ENCODE measurements at regions not wholly inside any gene's neighbourhood (a gene's known extent, or its start where the extent isn't known, plus 50 kb on each side); places are given as distances from the start of the nearest gene placed in this dataset.

DNA sequence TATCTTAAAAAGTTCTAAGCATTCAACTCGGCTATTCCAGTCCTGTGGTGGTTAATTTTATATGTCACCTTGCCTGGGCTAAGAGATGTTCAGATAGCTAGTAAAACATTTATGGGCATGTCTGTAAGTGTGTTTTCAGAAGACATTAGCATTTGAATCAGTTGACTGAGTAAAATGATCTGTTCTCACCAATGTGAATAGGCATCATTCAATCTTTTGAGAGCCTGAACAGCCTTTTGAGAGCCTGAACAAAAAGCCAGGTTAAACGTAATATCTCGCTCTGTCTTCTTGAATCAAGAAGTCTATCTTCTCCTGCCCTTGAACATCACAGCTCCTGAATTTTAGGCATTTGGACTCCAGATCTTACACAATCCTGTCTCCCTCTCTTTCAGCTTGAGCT, 1266.1 kb downstream of the LRFN5 start:
- peak; percentile 13 for DNase-seq
- WGBS (ENCODE audit: extremely low coverage, insufficient coverage, low lambda C conversion rate): no CpG with 5 or more reads among the region's 3 CpGs
- Histone ChIP-seq H3K18ac (ENCODE audit: low read length) (no peak overlapping the region), H3K23ac (ENCODE audit: low read length) (no peak overlapping the region), H3K9ac (ENCODE audit: low read length) (no peak overlapping the region), H4K8ac (ENCODE audit: low read depth, low read length) (no peak overlapping the region), H2AK5ac (ENCODE audit: low read length) (no peak overlapping the region), H3K36me3 (ENCODE audit: control insufficient read depth, insufficient read depth, low read length) (no peaks in the 10 kb centered on the region), H3K4me2 (ENCODE audit: low read length) (no peak overlapping the region), H2BK120ac (ENCODE audit: low read depth, low read length) (no peak overlapping the region), H3K4ac (ENCODE audit: low read depth, low read length) (no peak overlapping the region), H3K27ac (ENCODE audit: low read depth, low read length) (no peak overlapping the region), H2BK5ac (ENCODE audit: low read length) (no peak overlapping the region), H3K4me1 (ENCODE audit: control insufficient read depth, low read depth, low read length) (no peaks in the 10 kb centered on the region), H4K5ac (ENCODE audit: low read length) (no peak overlapping the region), H3K56ac (ENCODE audit: low read length) (no peak overlapping the region), H3K27me3 (ENCODE audit: insufficient read depth, low read length, poor library complexity) (no peaks in the 10 kb centered on the region), H3K79me2 (ENCODE audit: control insufficient read depth, insufficient read depth, low read length) (no peaks in the 10 kb centered on the region), H3K79me1 (ENCODE audit: low read length) (no peaks in the 10 kb centered on the region), H2BK15ac (replicated peaks; ENCODE audit: low read depth) (no peak overlapping the region), H3K4me3 (ENCODE audit: low read length) (no peak overlapping the region)

GRCh38 chr14:42869681-42870080, 1263.0 kb downstream of the LRFN5 start:
- H4K5ac ChIP-seq (ENCODE audit: low read length): no peak overlapping the region
- no peaks in the 10 kb centered on the region for H3K27me3 ChIP-seq (ENCODE audit: insufficient read depth, low read length, poor library complexity)
- no peaks in the 10 kb centered on the region for H3K36me3 ChIP-seq (ENCODE audit: control insufficient read depth, insufficient read depth, low read length)
- no peak overlapping the region for H3K9ac ChIP-seq (ENCODE audit: low read length)
- H3K23ac ChIP-seq (ENCODE audit: low read length): no peak overlapping the region
- no peak overlapping the region for H2AK5ac ChIP-seq (ENCODE audit: low read length)
- H3K4me2 ChIP-seq (ENCODE audit: low read length): no peak overlapping the region
- no peak overlapping the region for H3K4ac ChIP-seq (ENCODE audit: low read depth, low read length)
- WGBS (ENCODE audit: extremely low coverage, insufficient coverage, low lambda C conversion rate): no CpG with 5 or more reads among the region's 1 CpG
- H3K4me3 ChIP-seq (ENCODE audit: low read length): no peak overlapping the region
- H3K4me1 ChIP-seq (ENCODE audit: control insufficient read depth, low read depth, low read length): no peaks in the 10 kb centered on the region
- H3K79me1 ChIP-seq (ENCODE audit: low read length): no peaks in the 10 kb centered on the region
- H3K18ac ChIP-seq (ENCODE audit: low read length): no peak overlapping the region
- H3K56ac ChIP-seq (ENCODE audit: low read length): no peak overlapping the region
- no peak overlapping the region for H3K27ac ChIP-seq (ENCODE audit: low read depth, low read length)
- H4K8ac ChIP-seq (ENCODE audit: low read depth, low read length): no peak overlapping the region
- no peak overlapping the region for H2BK120ac ChIP-seq (ENCODE audit: low read depth, low read length)
- no peaks in the 10 kb centered on the region for H3K79me2 ChIP-seq (ENCODE audit: control insufficient read depth, insufficient read depth, low read length)
- DNase-seq: no peak
- no peak overlapping the region for H2BK5ac ChIP-seq (ENCODE audit: low read length)
- H2BK15ac ChIP-seq (replicated peaks; ENCODE audit: low read depth): no peak overlapping the region

DNA sequence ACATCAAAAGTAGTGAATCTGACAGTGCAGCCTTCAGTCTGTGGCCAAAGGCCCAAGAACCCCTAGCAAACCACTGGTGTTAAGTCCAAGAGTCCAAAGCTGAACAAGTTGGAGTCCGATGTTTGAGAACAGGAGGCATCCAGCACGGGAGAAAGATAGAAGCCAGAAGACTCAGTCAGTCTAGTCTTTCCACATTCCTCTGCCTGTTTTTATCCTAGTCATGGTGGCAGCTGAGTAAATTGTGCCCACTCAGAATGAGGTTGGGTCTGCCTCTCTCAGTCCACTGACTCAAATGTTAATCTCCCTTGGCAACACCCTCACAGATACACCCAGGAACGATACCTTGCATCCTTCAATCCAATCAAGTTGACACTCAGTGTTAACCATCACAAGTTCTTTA, 1255.4 kb downstream of the LRFN5 start:
- Histone ChIP-seq H3K4me2 (ENCODE audit: low read length) (no peak overlapping the region), H3K27me3 (ENCODE audit: insufficient read depth, low read length, poor library complexity) (no peaks in the 10 kb centered on the region), H3K23ac (ENCODE audit: low read length) (no peak overlapping the region), H3K4ac (ENCODE audit: low read depth, low read length) (no peak overlapping the region), H4K8ac (ENCODE audit: low read depth, low read length) (no peak overlapping the region), H3K9ac (ENCODE audit: low read length) (no peak overlapping the region), H3K4me3 (ENCODE audit: low read length) (no peak overlapping the region), H3K27ac (ENCODE audit: low read depth, low read length) (no peak overlapping the region), H3K79me2 (ENCODE audit: control insufficient read depth, insufficient read depth, low read length) (no peaks in the 10 kb centered on the region), H4K5ac (ENCODE audit: low read length) (no peak overlapping the region), H2BK15ac (replicated peaks; ENCODE audit: low read depth) (no peak overlapping the region), H2BK120ac (ENCODE audit: low read depth, low read length) (no peak overlapping the region), H3K18ac (ENCODE audit: low read length) (no peak overlapping the region), H3K36me3 (ENCODE audit: control insufficient read depth, insufficient read depth, low read length) (no peaks in the 10 kb centered on the region), H3K79me1 (ENCODE audit: low read length) (no peaks in the 10 kb centered on the region), H2BK5ac (ENCODE audit: low read length) (no peak overlapping the region), H3K4me1 (ENCODE audit: control insufficient read depth, low read depth, low read length) (no peaks in the 10 kb centered on the region), H2AK5ac (ENCODE audit: low read length) (no peak overlapping the region), H3K56ac (ENCODE audit: low read length) (no peak overlapping the region)
- peak; percentile 18 for DNase-seq
- WGBS (ENCODE audit: extremely low coverage, insufficient coverage, low lambda C conversion rate): no CpG with 5 or more reads among the region's 3 CpGs

DNA sequence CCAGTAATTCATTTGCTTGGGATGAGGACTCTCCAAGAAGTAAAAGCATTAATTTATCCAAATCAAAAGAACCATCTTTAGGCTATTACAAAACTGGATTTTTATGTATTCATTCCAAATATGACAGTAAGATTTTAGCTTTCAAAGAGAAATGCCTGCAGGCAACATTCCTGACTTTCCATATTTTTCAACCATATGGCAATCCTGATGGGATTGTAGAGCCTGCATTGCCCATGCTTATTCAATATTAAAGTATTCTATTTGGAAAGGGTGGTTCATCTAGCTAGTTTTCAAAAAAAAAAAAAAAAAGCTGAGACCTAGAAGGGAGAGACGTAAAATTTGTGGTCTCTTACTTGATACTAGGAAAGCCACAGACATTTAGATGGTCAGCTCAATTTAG, 1253.7 kb downstream of the LRFN5 start:
- H2BK5ac ChIP-seq (ENCODE audit: low read length): no peak overlapping the region
- no peaks in the 10 kb centered on the region for H3K36me3 ChIP-seq (ENCODE audit: control insufficient read depth, insufficient read depth, low read length)
- no CpG with 5 or more reads among the region's 1 CpG for WGBS (ENCODE audit: extremely low coverage, insufficient coverage, low lambda C conversion rate)
- H3K79me1 ChIP-seq (ENCODE audit: low read length): no peaks in the 10 kb centered on the region
- H3K4me3 ChIP-seq (ENCODE audit: low read length): no peak overlapping the region
- H3K18ac ChIP-seq (ENCODE audit: low read length): no peak overlapping the region
- H3K27ac ChIP-seq (ENCODE audit: low read depth, low read length): no peak overlapping the region
- no peak overlapping the region for H4K8ac ChIP-seq (ENCODE audit: low read depth, low read length)
- H3K4me1 ChIP-seq (ENCODE audit: control insufficient read depth, low read depth, low read length): no peaks in the 10 kb centered on the region
- no peak overlapping the region for H3K4me2 ChIP-seq (ENCODE audit: low read length)
- no peak overlapping the region for H3K56ac ChIP-seq (ENCODE audit: low read length)
- H3K4ac ChIP-seq (ENCODE audit: low read depth, low read length): no peak overlapping the region
- no peaks in the 10 kb centered on the region for H3K79me2 ChIP-seq (ENCODE audit: control insufficient read depth, insufficient read depth, low read length)
- no peak overlapping the region for H3K9ac ChIP-seq (ENCODE audit: low read length)
- no peak for DNase-seq
- H2BK120ac ChIP-seq (ENCODE audit: low read depth, low read length): no peak overlapping the region
- H2BK15ac ChIP-seq (replicated peaks; ENCODE audit: low read depth): no peak overlapping the region
- no peak overlapping the region for H4K5ac ChIP-seq (ENCODE audit: low read length)
- H3K27me3 ChIP-seq (ENCODE audit: insufficient read depth, low read length, poor library complexity): no peaks in the 10 kb centered on the region
- no peak overlapping the region for H3K23ac ChIP-seq (ENCODE audit: low read length)
- no peak overlapping the region for H2AK5ac ChIP-seq (ENCODE audit: low read length)

GRCh38 chr14:42856106-42856505, 1249.4 kb downstream of the LRFN5 start:
- H2BK15ac ChIP-seq (replicated peaks; ENCODE audit: low read depth): no peak overlapping the region
- no peak overlapping the region for H4K5ac ChIP-seq (ENCODE audit: low read length)
- H2BK5ac ChIP-seq (ENCODE audit: low read length): no peak overlapping the region
- H3K9ac ChIP-seq (ENCODE audit: low read length): no peak overlapping the region
- no peaks in the 10 kb centered on the region for H3K79me1 ChIP-seq (ENCODE audit: low read length)
- no peak overlapping the region for H3K56ac ChIP-seq (ENCODE audit: low read length)
- WGBS (ENCODE audit: extremely low coverage, insufficient coverage, low lambda C conversion rate): no CpG with 5 or more reads among the region's 1 CpG
- no peak for DNase-seq
- no peak overlapping the region for H3K4me3 ChIP-seq (ENCODE audit: low read length)
- no peak overlapping the region for H3K4ac ChIP-seq (ENCODE audit: low read depth, low read length)
- no peaks in the 10 kb centered on the region for H3K36me3 ChIP-seq (ENCODE audit: control insufficient read depth, insufficient read depth, low read length)
- H3K4me2 ChIP-seq (ENCODE audit: low read length): no peak overlapping the region
- H2BK120ac ChIP-seq (ENCODE audit: low read depth, low read length): no peak overlapping the region
- no peak overlapping the region for H2AK5ac ChIP-seq (ENCODE audit: low read length)
- H3K18ac ChIP-seq (ENCODE audit: low read length): no peak overlapping the region
- H3K27me3 ChIP-seq (ENCODE audit: insufficient read depth, low read length, poor library complexity): no peaks in the 10 kb centered on the region
- H3K23ac ChIP-seq (ENCODE audit: low read length): no peak overlapping the region
- H3K27ac ChIP-seq (ENCODE audit: low read depth, low read length): no peak overlapping the region
- no peaks in the 10 kb centered on the region for H3K79me2 ChIP-seq (ENCODE audit: control insufficient read depth, insufficient read depth, low read length)
- H3K4me1 ChIP-seq (ENCODE audit: control insufficient read depth, low read depth, low read length): no peaks in the 10 kb centered on the region
- no peak overlapping the region for H4K8ac ChIP-seq (ENCODE audit: low read depth, low read length)

- Histone ChIP-seq H3K79me1 (ENCODE audit: low read length) (no peaks in the 10 kb centered on the region), H3K4ac (ENCODE audit: low read depth, low read length) (no peak overlapping the region), H2AK5ac (ENCODE audit: low read length) (no peak overlapping the region), H3K4me1 (ENCODE audit: control insufficient read depth, low read depth, low read length) (no peaks in the 10 kb centered on the region), H3K56ac (ENCODE audit: low read length) (no peak overlapping the region), H3K27ac (ENCODE audit: low read depth, low read length) (no peak overlapping the region), H3K36me3 (ENCODE audit: control insufficient read depth, insufficient read depth, low read length) (no peaks in the 10 kb centered on the region), H4K5ac (ENCODE audit: low read length) (no peak overlapping the region), H2BK15ac (replicated peaks; ENCODE audit: low read depth) (no peak overlapping the region), H3K79me2 (ENCODE audit: control insufficient read depth, insufficient read depth, low read length) (no peaks in the 10 kb centered on the region), H4K8ac (ENCODE audit: low read depth, low read length) (no peak overlapping the region), H3K18ac (ENCODE audit: low read length) (no peak overlapping the region), H3K23ac (ENCODE audit: low read length) (no peak overlapping the region), H3K4me2 (ENCODE audit: low read length) (no peak overlapping the region), H3K9ac (ENCODE audit: low read length) (no peak overlapping the region), H3K27me3 (ENCODE audit: insufficient read depth, low read length, poor library complexity) (no peaks in the 10 kb centered on the region), H2BK5ac (ENCODE audit: low read length) (no peak overlapping the region), H2BK120ac (ENCODE audit: low read depth, low read length) (no peak overlapping the region), H3K4me3 (ENCODE audit: low read length) (no peak overlapping the region)
- whole genome bisulfite sequencing (ENCODE audit: extremely low coverage, insufficient coverage, low lambda C conversion rate): no CpG with 5 or more reads among the region's 1 CpG
- no peak for DNase-seq
Observed at GRCh38 chr14:42855085-42855484, 1248.4 kb downstream of the LRFN5 start.
